H1 (cell line): ENCODE measurements at regions not wholly inside any gene's neighbourhood (a gene's known extent, or its start where the extent isn't known, plus 50 kb on each side); places are given as distances from the start of the nearest gene placed in this dataset.

Source experiments
- CTCF ChIA-PET: fragments of 300-600 bp; sonication (Branson Sonifier 250); formaldehyde crosslinking; loops from one replicate; lab custom pipeline; 2021; ENCODE audit not compliant: partially characterized antibody; lab: Charles Lee
- POLR2A ChIA-PET: fragments of 300-600 bp; sonication (Branson Sonifier 250); formaldehyde crosslinking; loops from one replicate; lab custom pipeline; 2021; ENCODE audit warnings: inconsistent platforms; ENCODE audit not compliant: partially characterized antibody; lab: Charles Lee
- DNase-seq, 2 experiments: peaks; one replicate each; pipeline versions ENCODE4 v3.0.0 to v3.0.0-alpha.2; 2010 to 2022; ENCODE audit warnings: low spot score in 2 of 2, low read depth in 1 of 2, mixed read lengths in 1 of 2
- FAIRE-seq: peaks from 2 replicates; lab custom pipeline; 2011; peaks lifted over from hg19 to GRCh38; lab: Jason Lieb, UNC
- H2AFZ ChIP-seq: 2 replicates; pipeline ENCODE4 v1.8.1; 2012; ENCODE audit warnings: low read length, inconsistent platforms
- H2AK5ac ChIP-seq: 2 replicates; pipeline ENCODE4 v1.6.1; 2013; ENCODE audit warnings: low read depth, low read length
- H2BK120ac ChIP-seq: replicated peaks from 2 replicates; pipeline ENCODE3; 2013; ENCODE audit warnings: low read depth, low read length, inconsistent platforms
- H2BK12ac ChIP-seq: 2 replicates; pipeline ENCODE4 v1.6.1; 2013; ENCODE audit warnings: low read depth, low read length
- H2BK15ac ChIP-seq: 2 replicates; pipeline ENCODE4 v1.6.1; 2013; ENCODE audit warnings: low read length
- H2BK20ac ChIP-seq: 2 replicates; pipeline ENCODE4 v1.6.1; 2013; ENCODE audit warnings: low read length
- H2BK5ac ChIP-seq: 2 replicates; pipeline ENCODE4 v1.6.1; 2013; ENCODE audit warnings: low read depth, low read length
- H3K14ac ChIP-seq: 2 replicates; pipeline ENCODE4 v1.6.1; 2013; ENCODE audit warnings: inconsistent platforms; ENCODE audit not compliant: insufficient read length
- H3K18ac ChIP-seq: 2 replicates; pipeline ENCODE4 v1.6.1; 2013; ENCODE audit warnings: low read length; ENCODE audit errors: extremely low read depth
- H3K23ac ChIP-seq: 2 replicates; pipeline ENCODE4 v1.6.1; 2013; ENCODE audit warnings: inconsistent platforms; ENCODE audit not compliant: insufficient read length
- H3K23me2 ChIP-seq: 2 replicates; pipeline ENCODE4 v1.6.1; 2013; ENCODE audit warnings: low read depth, low read length
- H3K27ac ChIP-seq: 2 replicates; pipeline ENCODE4 v1.6.1; 2011; ENCODE audit warnings: low read depth, low read length, inconsistent platforms
- H3K27me3 ChIP-seq, 4 experiments: replicated peaks in 1 of 4; 1 replicate in 1 of 4; 2 replicates in 3 of 4; pipeline versions ENCODE4 v1.6.1 to v1.8.1; 2011 to 2013; ENCODE audit warnings: low read length in 3 of 4, mild to moderate bottlenecking in 3 of 4, inconsistent platforms in 2 of 4, mixed read lengths in 2 of 4, moderate library complexity in 1 of 4; ENCODE audit not compliant: control insufficient read depth in 3 of 4, insufficient read depth in 3 of 4; ENCODE audit errors: extremely low read depth in 1 of 4
- H3K36me3 ChIP-seq, 4 experiments: 2 replicates each; pipeline versions ENCODE4 v1.6.1 to v1.8.1; 2011 to 2013; ENCODE audit warnings: mild to moderate bottlenecking in 4 of 4, low read length in 3 of 4, moderate library complexity in 2 of 4, control low read depth in 1 of 4, inconsistent platforms in 1 of 4; ENCODE audit not compliant: insufficient read depth in 4 of 4, control insufficient read depth in 2 of 4
- H3K4ac ChIP-seq: replicated peaks from 2 replicates; pipeline ENCODE3; 2013; ENCODE audit warnings: low read length, low read depth, mixed read lengths, inconsistent platforms; ENCODE audit not compliant: insufficient read length
- H3K4me1 ChIP-seq, 4 experiments: replicated peaks in 1 of 4; 1 replicate in 1 of 4; 2 replicates in 3 of 4; pipeline versions ENCODE4 v1.6.1 to v1.8.1; 2011 to 2013; ENCODE audit warnings: low read length in 3 of 4, inconsistent platforms in 2 of 4, mixed read lengths in 1 of 4; ENCODE audit not compliant: insufficient read depth in 4 of 4, control insufficient read depth in 3 of 4
- H3K4me2 ChIP-seq, 2 experiments: 2 replicates each; pipeline versions ENCODE4 v1.6.1 to v1.8.1; 2011 to 2013; ENCODE audit warnings: low read depth in 2 of 2, low read length in 2 of 2, control low read depth in 1 of 2, inconsistent platforms in 1 of 2, mild to moderate bottlenecking in 1 of 2; ENCODE audit not compliant: insufficient read depth in 1 of 2
- H3K4me3 ChIP-seq, 4 experiments: fragments of 200-600, 300-600 bp in 1 of 4; sonication (generic), shearing (Covaris generic), sonication (Bioruptor Twin) in 1 of 4; 2 replicates each; pipeline versions ENCODE4 v1.5.1 to v1.8.1; 2011 to 2016; ENCODE audit warnings: low read length in 4 of 4, low read depth in 3 of 4, control low read depth in 2 of 4, inconsistent platforms in 2 of 4, mild to moderate bottlenecking in 2 of 4, mixed read lengths in 1 of 4, moderate library complexity in 1 of 4; ENCODE audit not compliant: insufficient read depth in 2 of 4; ENCODE audit errors: extremely low read depth in 1 of 4
- H3K56ac ChIP-seq: replicated peaks from 2 replicates; pipeline ENCODE3; 2013; ENCODE audit warnings: low read depth, mild to moderate bottlenecking, mixed read lengths, low read length, inconsistent platforms; ENCODE audit not compliant: insufficient read length
- H3K79me1 ChIP-seq: 2 replicates; pipeline ENCODE4 v1.6.1; 2013; ENCODE audit warnings: low read depth, low read length, control low read depth
- H3K79me2 ChIP-seq, 2 experiments: 2 replicates each; pipeline versions ENCODE4 v1.6.1 to v1.8.1; 2012 to 2013; ENCODE audit warnings: low read length in 2 of 2, mild to moderate bottlenecking in 2 of 2, inconsistent platforms in 1 of 2; ENCODE audit not compliant: insufficient read depth in 2 of 2, control insufficient read depth in 1 of 2
- H3K9ac ChIP-seq, 4 experiments: replicated peaks in 1 of 4; 1 replicate in 1 of 4; 2 replicates in 3 of 4; pipeline versions ENCODE4 v1.6.1 to v1.8.1; 2011 to 2013; ENCODE audit warnings: low read depth in 3 of 4, low read length in 3 of 4, control low read depth in 2 of 4, mild to moderate bottlenecking in 2 of 4, moderate library complexity in 2 of 4, inconsistent platforms in 1 of 4; ENCODE audit errors: extremely low read depth in 1 of 4
- H3K9me3 ChIP-seq, 2 experiments: 2 replicates each; pipeline versions ENCODE4 v1.6.1 to v1.8.1; 2012 to 2013; ENCODE audit warnings: mild to moderate bottlenecking in 2 of 2, moderate library complexity in 2 of 2, control low read depth in 1 of 2, inconsistent platforms in 1 of 2, low read depth in 1 of 2, low read length in 1 of 2, mixed read lengths in 1 of 2; ENCODE audit not compliant: insufficient read depth in 2 of 2
- H4K20me1 ChIP-seq, 2 experiments: replicated peaks in 1 of 2; 2 replicates each; pipeline versions ENCODE3 to v1.8.1; 2011 to 2013; ENCODE audit warnings: inconsistent platforms in 2 of 2, low read length in 2 of 2, mild to moderate bottlenecking in 1 of 2; ENCODE audit not compliant: insufficient read depth in 2 of 2, control insufficient read depth in 1 of 2
- H4K5ac ChIP-seq: 2 replicates; pipeline ENCODE4 v1.6.1; 2013; ENCODE audit warnings: low read length, low read depth, mixed read lengths, inconsistent platforms; ENCODE audit not compliant: insufficient read length
- H4K8ac ChIP-seq: 2 replicates; pipeline ENCODE4 v1.8.0; 2013; ENCODE audit warnings: mild to moderate bottlenecking, moderate library complexity, low read length, inconsistent platforms; ENCODE audit not compliant: insufficient read depth; ENCODE audit errors: extremely low read depth
- H4K91ac ChIP-seq: replicated peaks from 2 replicates; pipeline ENCODE3; 2013; ENCODE audit warnings: low read length, mixed read lengths, inconsistent platforms; ENCODE audit not compliant: insufficient read length
- CHD1 ChIP-seq: IDR thresholded peaks from 2 replicates; pipeline ENCODE4 v1.6.1; 2012; ENCODE audit warnings: low read depth, low read length, improper control_type of control experiment
- CREB1 ChIP-seq: IDR thresholded peaks from 2 replicates; pipeline ENCODE4 v1.6.1; 2012; ENCODE audit warnings: inconsistent platforms
- E2F6 ChIP-seq: IDR thresholded peaks from 2 replicates; pipeline ENCODE4 v1.6.1; 2012; ENCODE audit warnings: inconsistent platforms
- EGR1 ChIP-seq: IDR thresholded peaks from 2 replicates; pipeline ENCODE4 v1.6.1; 2011; ENCODE audit warnings: low read depth, low read length, borderline replicate concordance
- EP300 ChIP-seq, 2 experiments: IDR thresholded peaks; 1 replicate in 1 of 2; 2 replicates in 1 of 2; pipeline ENCODE4 v1.6.1; 2011 to 2012; ENCODE audit warnings: low read depth in 2 of 2, low read length in 2 of 2, mild to moderate bottlenecking in 2 of 2, borderline replicate concordance in 1 of 2, inconsistent platforms in 1 of 2, moderate library complexity in 1 of 2
- HDAC6 ChIP-seq: IDR thresholded peaks from one replicate; pipeline ENCODE4 v1.7.1; 2012; ENCODE audit warnings: low read depth, mild to moderate bottlenecking, inconsistent platforms, low read length, moderate library complexity
- JUN ChIP-seq: IDR thresholded peaks from 2 replicates; pipeline ENCODE4 v1.6.1; 2011; ENCODE audit warnings: low read depth, mild to moderate bottlenecking, improper control_type of control experiment, low read length
- NANOG ChIP-seq: IDR thresholded peaks from 2 replicates; pipeline ENCODE4 v1.6.1; 2011; ENCODE audit warnings: low read length, low read depth, mild to moderate bottlenecking, inconsistent platforms; ENCODE audit not compliant: insufficient read depth, poor library complexity, severe bottlenecking
- SIRT6 ChIP-seq: IDR thresholded peaks from one replicate; pipeline ENCODE4 v1.7.1; 2012; ENCODE audit warnings: low read length, inconsistent platforms
- SUZ12 ChIP-seq: fragments of 200-600 bp; sonication (generic); IDR thresholded peaks from 2 replicates; pipeline ENCODE4 v1.6.1; 2012; ENCODE audit warnings: mild to moderate bottlenecking, inconsistent platforms, low read length, moderate library complexity, mixed read lengths
- TAF1 ChIP-seq: IDR thresholded peaks from 2 replicates; pipeline ENCODE4 v1.6.1; 2011; ENCODE audit warnings: mild to moderate bottlenecking, low read depth, low read length
- TAF7 ChIP-seq: optimal IDR thresholded peaks from 2 replicates; pipeline ENCODE3; 2011; ENCODE audit warnings: low read depth, mild to moderate bottlenecking, inconsistent platforms, low read length, moderate library complexity, borderline replicate concordance
- WGBS, 2 experiments: shearing (Covaris generic) in 1 of 2; methylation state at CpG; one replicate each; pipeline versions ENCODE4 v1.1.6 to v1.1.7; 2013 to 2015; ENCODE audit warnings: low lambda C conversion rate in 2 of 2, mixed read lengths in 2 of 2, inconsistent platforms in 1 of 2, low coverage in 1 of 2, missing lambda C conversion rate in 1 of 2; ENCODE audit not compliant: insufficient replicate concordance in 2 of 2, insufficient coverage in 1 of 2, insufficient read length in 1 of 2; ENCODE audit errors: extremely low coverage in 1 of 2, missing lambda C conversion rate in 1 of 2; 5-methylcytosine and 5-hydroxymethylcytosine counted together

GRCh38 chr18:78407466-78407844 lies 572.2 kb upstream of the SALL3 start:
- no peak overlapping the region for H3K27ac ChIP-seq
- H3K4me3 ChIP-seq = no peak overlapping the region
- H2BK20ac ChIP-seq = no peak overlapping the region
- H3K23me2 ChIP-seq = no peaks in the 10 kb centered on the region
- FAIRE-seq (no peak), DNase-seq (no peak)
- H3K18ac ChIP-seq = no peak overlapping the region
- ChIA-PET CTCF (interaction anchor here (0.6 kb wide), 1 partner anchor 182 kb away, joined by 3 read pairs; no protein-coding TSS in a partner anchor), POLR2A (no interaction called here)
- no peaks in the 10 kb centered on the region for H3K4me1 ChIP-seq
- H3K4ac ChIP-seq = no peak overlapping the region
- no peak overlapping the region for H4K8ac ChIP-seq
- H2AK5ac ChIP-seq = no peak overlapping the region
- H3K23ac ChIP-seq = no peak overlapping the region
- H2BK120ac ChIP-seq = no peak overlapping the region
- no peak overlapping the region for H2AFZ ChIP-seq
- H3K79me1 ChIP-seq = no peaks in the 10 kb centered on the region
- H4K5ac ChIP-seq = no peak overlapping the region
- no peak overlapping the region for H2BK12ac ChIP-seq
- no peak overlapping the region; a peak in 1 of 7 replicates for H3K9ac ChIP-seq
- no peaks in the 10 kb centered on the region for H3K79me2 ChIP-seq
- H4K20me1 ChIP-seq = no peaks in the 10 kb centered on the region
- no peaks in the 10 kb centered on the region for H3K9me3 ChIP-seq
- TF ChIP-seq TAF1 = no peak
- no peak for TF ChIP-seq JUN
- TF ChIP-seq CREB1 = no peak
- no peak for TF ChIP-seq NANOG
- no peak for TF ChIP-seq SUZ12
- TF ChIP-seq E2F6 = no peak
- TF ChIP-seq HDAC6 = no peak
- no peak for TF ChIP-seq EP300 (IDR thresholded peaks at IDR 0.05; ENCODE audit: borderline replicate concordance in 1 of 2, low read depth in 2 of 2, low read length in 2 of 2)
- no peak for TF ChIP-seq TAF7
- no peak for TF ChIP-seq CHD1
- no peak for TF ChIP-seq SIRT6
- no peak for TF ChIP-seq EGR1
- H4K91ac ChIP-seq = no peak overlapping the region
- H3K27me3 ChIP-seq = no peaks in the 10 kb centered on the region
- no peak overlapping the region for H3K56ac ChIP-seq
- H3K36me3 ChIP-seq = no peaks in the 10 kb centered on the region
- 87% methylated on average over 4 of the region's 4 CpGs; no CpG with 5 or more reads in 1 of the 2 experiments for WGBS, 2 experiments
- no peak overlapping the region for H3K4me2 ChIP-seq
- H3K14ac ChIP-seq = no peak overlapping the region
- H2BK15ac ChIP-seq = no peak overlapping the region
- H2BK5ac ChIP-seq = no peak overlapping the region
